ENCODE measurements at regions not wholly inside any gene's neighbourhood (a gene's known extent, or its start where the extent isn't known, plus 50 kb on each side); places are given as distances from the start of the nearest gene placed in this dataset.
A peak's percentile ranks its signal among the peaks of the same experiment; 100 is the strongest.
"Not testable (repeated sequence)": the region's sequence is repeated elsewhere in the genome, so short reads cannot be mapped to it uniquely, and the experiment has no call there.

DNA sequence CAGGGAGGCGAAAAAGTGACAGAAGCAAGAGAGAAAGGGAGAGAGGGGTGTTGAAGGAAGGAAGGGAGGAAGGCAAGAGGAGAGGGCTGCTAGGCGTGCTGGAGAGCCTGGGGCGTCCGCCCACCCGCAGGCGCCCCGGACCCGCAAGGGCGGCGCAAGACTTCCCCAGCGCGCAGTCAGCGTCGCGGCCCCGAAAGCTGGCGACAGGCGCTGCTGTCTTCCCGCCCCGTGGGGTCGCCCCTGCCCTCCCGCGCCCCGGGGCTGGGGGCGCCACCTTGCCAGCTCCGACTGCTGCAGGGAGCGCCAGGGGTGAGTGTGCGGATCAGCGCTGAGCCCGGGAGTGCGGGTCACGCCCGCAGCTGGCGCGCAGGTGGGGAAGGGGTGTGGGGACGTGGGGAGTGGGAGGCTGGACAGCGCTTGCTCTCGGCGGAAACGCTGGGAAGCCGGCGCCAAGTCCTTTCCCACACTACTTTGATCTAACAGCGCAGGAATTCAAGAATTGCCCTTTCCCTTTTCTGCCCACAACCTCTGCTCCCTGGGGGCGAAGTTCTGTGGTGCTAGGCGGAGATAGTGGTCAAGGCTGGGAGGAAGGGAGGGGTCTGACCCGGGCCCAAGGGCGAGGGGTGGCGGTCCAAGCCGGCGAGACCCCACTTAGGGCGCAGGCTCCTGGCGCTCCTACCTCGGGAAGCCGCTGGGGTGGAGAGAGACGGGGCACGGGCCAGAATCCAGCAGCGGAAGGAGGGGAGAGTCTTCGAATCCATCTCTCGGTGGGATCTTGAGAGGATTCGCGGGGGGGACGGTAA, 266.1 kb downstream of the CGGBP1 start, which contains the start of gene HTR1F:
Gene HTR1F, plus strand, starts transcription at position 173 of the 803 bp plus-strand sequence.
- DNase-seq, result peak; percentile 11

DNA sequence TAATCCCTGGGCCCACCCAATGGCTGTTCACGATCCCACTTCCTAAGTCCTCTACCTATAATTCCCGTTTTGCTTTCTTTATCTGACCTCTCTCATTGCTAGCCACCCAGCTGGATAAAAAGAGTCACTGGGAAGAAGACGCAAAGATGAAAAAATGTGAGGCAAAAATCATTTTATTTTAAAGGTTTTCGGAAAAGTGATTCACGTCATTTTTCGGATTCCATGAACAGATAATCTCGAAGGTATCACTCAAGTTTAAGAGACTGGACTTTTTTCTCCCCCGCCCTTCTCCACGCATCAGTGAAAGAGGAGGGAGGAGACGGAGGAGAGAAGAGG, 266.6 kb downstream of the CGGBP1 start:
- no peak for DNase-seq

DNA sequence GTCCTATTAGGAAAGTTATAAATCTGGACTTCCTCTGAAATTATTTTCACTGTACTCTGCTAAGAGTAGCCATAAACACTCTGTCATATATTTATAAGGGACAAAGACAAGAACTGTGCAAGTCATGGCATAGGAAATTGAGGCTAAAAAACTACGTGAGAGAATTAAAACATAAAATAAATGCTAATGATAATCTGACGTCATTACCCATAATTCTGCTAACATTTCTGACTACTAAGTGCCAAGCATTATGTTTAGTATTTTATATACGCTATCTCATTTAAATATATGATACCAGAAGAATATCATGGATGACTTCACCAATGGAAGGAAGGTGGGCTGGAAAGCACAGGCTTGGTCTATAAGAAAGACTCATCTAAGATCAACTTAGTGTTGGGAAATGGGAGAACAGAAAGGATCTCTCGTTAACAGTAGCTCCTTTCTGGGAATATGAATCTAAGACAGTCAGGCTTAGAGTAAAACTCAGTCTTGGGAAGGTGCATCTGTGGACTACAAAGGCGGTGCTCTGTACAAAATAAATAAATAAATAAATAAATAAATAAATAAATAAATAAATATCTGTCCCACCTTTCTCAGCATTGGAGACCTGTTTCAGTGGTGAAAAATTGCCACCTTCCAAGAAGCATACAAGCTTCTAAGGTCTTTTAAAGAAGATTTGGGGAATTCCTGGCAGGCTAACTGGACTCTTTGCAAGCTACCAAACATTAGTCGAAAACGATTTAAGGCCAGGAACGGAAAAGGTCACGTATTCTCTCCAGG, 267.4 kb downstream of the CGGBP1 start:
- no peak for DNase-seq

GRCh38 chr3:87789049-87789448, 269.8 kb downstream of the CGGBP1 start:
- not testable (repeated sequence) for DNase-seq

DNA sequence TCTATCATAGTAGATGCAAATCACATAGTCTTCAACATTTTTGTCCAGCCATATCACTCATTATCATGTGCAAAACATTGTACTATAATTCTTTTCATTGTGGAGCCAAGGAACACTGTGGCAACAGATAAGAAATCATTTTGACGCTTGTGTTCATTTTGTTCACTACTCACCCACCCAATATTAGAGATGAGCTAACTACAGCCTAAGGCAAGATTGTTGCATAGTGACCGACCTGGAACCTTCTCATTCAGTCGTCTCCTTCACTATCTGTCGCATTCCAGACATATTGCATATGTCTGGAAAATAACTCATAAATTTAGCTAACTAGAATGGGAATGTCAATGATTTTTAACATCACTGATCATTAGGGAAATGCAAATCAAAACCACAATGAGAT, 270.3 kb downstream of the CGGBP1 start:
- DNase-seq, result no peak

GRCh38 chr3:87780811-87781210, 278.0 kb downstream of the CGGBP1 start:
- DNase-seq, result no peak

GRCh38 chr3:87778876-87779275, 279.9 kb downstream of the CGGBP1 start:
- DNase-seq, result no peak

GRCh38 chr3:87771337-87772192, 287.2 kb downstream of the CGGBP1 start:
- peak; percentile 9 for DNase-seq

DNA sequence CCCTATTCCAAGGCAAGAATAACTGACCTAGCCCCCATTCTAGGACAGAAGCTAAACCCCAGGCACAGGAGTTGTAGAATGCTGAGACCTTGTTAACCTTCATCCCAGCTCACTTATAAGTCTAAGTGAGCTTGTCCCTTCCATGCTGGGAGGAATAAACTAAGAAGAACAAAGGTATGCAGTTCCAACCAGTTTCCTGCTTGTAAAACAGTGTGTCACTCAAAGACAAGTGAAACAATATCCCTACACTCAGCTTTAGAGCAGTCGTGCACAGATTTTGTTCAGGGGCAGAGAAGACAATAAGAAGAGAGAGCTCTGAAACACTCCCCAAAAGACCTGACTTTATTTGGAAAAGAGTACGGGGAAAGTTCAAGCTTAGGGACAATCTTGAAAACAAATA, 292.1 kb downstream of the CGGBP1 start:
- no peak for DNase-seq

DNA sequence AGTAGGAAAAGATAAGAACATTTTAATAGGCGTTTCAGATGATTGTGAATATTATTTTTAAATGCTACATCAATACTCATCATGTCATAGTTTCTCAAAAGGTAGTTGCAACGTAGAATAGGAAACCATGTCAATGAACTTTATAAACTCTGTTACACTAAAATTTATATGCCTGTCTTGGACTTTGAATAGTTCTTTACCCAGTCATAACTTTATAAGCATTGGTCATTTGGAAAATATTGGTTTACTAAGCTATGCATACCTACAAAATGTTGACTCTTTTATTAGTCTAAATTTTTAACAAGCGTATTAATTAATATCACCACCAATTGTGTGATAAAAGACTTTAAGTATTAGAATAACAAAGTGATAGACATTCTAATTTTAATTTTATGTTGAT, 293.5 kb downstream of the CGGBP1 start:
- DNase-seq, result no peak

GRCh38 chr3:87761795-87762194, 297.0 kb downstream of the CGGBP1 start:
- no peak for DNase-seq

- DNase-seq, result no peak
Measured at GRCh38 chr3:87761341-87761740, 297.5 kb downstream of the CGGBP1 start.

DNA sequence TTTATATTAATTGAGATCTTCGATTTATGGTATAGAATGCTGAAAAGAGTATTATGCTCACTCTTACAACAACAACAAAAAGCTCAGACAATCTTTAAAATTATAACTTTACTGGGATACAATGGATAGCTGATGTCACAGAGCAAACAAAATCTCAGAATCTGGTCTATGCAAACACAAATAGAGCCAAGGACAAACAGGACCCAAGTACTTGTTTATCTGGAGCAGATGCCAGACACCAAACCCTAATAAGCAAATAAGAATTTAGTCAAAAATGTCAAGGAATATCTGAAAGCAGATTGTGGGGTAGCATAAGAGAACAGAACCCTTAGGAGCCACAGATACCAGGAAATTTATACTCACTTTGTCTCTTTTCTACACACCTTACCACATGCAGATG, 302.2 kb downstream of the CGGBP1 start:
- no peak for DNase-seq

- DNase-seq, result no peak
Measured at GRCh38 chr3:87755852-87756251, 303.0 kb downstream of the CGGBP1 start.

GRCh38 chr3:87742250-87742649, 316.6 kb downstream of the CGGBP1 start:
- no peak for DNase-seq

DNA sequence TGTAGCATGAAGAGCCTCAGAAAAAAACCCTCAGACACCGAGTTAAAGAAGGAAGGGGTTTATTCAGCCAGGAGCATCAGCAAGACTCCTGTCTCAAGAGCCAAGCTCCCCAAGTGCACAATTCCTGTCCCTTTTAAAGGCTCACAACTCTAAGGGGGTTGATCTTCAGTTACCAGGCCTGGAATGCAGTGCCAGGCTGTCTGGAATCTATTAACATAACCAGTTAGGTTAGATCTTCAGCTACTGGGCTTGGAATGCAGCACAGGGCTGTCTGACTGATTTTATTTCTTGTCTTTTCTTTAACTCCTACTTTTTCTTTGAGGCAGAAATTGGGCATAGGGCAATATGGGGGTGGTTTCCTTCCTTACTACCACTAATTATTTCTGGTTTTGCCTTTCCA, 317.9 kb downstream of the CGGBP1 start:
- not testable (repeated sequence) for DNase-seq

GRCh38 chr3:87737817-87738216, 321.0 kb downstream of the CGGBP1 start:
- not testable (repeated sequence) for DNase-seq

GRCh38 chr3:87733671-87734367, 325.0 kb downstream of the CGGBP1 start:
- DNase-seq, result no peak

GRCh38 chr3:87732294-87732693, 326.5 kb downstream of the CGGBP1 start:
- DNase-seq, result no peak

DNA sequence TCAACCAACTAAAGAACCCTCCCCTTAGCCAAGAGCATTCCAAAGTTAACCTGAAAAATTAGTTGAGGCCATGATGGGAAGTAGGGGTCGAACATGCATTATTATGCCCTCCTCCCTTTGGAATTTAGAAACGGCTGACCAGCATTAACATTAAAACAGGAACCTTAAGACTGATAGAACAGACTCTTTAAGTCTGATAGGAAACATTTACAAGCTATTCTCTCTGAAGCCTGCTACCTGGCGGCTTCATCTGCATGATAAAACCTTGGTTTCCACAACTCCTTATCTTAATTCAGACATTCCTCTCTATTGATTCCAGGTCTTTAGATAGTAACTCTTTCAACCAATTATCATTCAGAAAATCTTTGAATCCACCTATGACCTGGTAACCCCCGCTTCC, 331.0 kb downstream of the CGGBP1 start:
- DNase-seq, result no peak

GRCh38 chr3:87719060-87719459, 339.7 kb downstream of the CGGBP1 start:
- no peak for DNase-seq

GRCh38 chr3:87710511-87710910, 348.3 kb downstream of the CGGBP1 start:
- DNase-seq, result no peak

DNA sequence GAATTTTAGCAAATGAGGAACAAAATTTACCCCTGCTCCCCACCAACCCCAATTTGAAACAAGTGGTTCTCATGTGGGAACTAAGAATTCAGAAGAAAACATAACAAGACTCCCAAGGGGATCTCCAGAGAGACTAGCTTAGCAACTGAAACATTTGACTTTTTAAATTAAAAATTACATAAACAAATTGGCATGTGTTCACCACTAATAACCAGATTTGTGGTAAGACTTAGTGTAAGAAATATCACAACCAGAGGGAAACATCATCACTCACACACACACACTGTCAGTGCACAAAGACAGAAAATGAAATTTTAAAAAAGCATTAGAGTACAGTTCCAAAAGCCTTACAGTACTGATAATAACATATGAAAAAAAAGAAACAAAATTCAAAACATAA, 348.8 kb downstream of the CGGBP1 start:
- DNase-seq, result no peak

All from NCI-H69 (cell line).